Body of pancreas (tissue), 4 donors: ENCODE measurements at regions not wholly inside any gene's neighbourhood (a gene's known extent, or its start where the extent isn't known, plus 50 kb on each side); places are given as distances from the start of the nearest gene placed in this dataset.

Source experiments
- POLR2A ChIP-seq, 3 donors: fragments of 450-650 bp; IDR thresholded peaks; one replicate each; pipeline ENCODE4 v1.6.1; 2016; ENCODE audit warnings: antibody characterized with exemption in 3 of 3, mild to moderate bottlenecking in 2 of 3
- TF ChIP-seq, protein P1 (sequence below), 7 experiments: fragments of 450-650 bp in 4 of 7; fragments of 200-600 bp in 3 of 7; sonication (generic) in 3 of 7; IDR thresholded peaks; one replicate each; pipeline ENCODE4 v1.5.1; 2016 to 2019; ENCODE audit warnings: antibody characterized with exemption in 7 of 7

DNA sequence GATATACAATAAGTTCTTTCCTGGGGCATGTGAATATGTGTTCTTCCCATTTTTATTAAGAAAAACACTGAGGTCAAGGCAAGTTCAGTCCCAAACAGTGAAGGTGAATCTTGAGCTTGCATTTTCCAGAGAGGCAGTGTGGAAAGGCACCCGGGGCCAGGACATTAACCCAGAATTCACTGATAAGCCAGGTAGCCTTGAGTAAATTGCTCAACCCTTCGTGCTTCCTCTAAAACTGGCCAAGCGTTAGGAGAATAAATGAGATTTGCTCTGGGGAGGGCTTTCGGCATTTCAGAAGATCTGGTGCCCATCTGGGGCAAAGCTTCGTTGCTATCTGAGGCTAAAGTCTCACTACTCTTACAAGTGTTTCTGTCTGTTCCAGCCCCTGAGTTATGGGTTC lies 57.1 kb upstream of the KAZN start:
- TF ChIP-seq, protein P1, sequence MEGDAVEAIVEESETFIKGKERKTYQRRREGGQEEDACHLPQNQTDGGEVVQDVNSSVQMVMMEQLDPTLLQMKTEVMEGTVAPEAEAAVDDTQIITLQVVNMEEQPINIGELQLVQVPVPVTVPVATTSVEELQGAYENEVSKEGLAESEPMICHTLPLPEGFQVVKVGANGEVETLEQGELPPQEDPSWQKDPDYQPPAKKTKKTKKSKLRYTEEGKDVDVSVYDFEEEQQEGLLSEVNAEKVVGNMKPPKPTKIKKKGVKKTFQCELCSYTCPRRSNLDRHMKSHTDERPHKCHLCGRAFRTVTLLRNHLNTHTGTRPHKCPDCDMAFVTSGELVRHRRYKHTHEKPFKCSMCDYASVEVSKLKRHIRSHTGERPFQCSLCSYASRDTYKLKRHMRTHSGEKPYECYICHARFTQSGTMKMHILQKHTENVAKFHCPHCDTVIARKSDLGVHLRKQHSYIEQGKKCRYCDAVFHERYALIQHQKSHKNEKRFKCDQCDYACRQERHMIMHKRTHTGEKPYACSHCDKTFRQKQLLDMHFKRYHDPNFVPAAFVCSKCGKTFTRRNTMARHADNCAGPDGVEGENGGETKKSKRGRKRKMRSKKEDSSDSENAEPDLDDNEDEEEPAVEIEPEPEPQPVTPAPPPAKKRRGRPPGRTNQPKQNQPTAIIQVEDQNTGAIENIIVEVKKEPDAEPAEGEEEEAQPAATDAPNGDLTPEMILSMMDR (IDR thresholded peaks at IDR 0.05): no peak
- no peak for TF ChIP-seq POLR2A (IDR thresholded peaks at IDR 0.05)
